CD4-positive, alpha-beta T cell treated with Interleukin-2 at 100 ng/mL for 4 hours (primary cell): ENCODE measurements at regions not wholly inside any gene's neighbourhood (a gene's known extent, or its start where the extent isn't known, plus 50 kb on each side); places are given as distances from the start of the nearest gene placed in this dataset.

Source experiments
- DNase-seq: peaks from one replicate; pipeline ENCODE4 v3.0.0-alpha.2; 2020; ENCODE audit warnings: low spot score

DNA sequence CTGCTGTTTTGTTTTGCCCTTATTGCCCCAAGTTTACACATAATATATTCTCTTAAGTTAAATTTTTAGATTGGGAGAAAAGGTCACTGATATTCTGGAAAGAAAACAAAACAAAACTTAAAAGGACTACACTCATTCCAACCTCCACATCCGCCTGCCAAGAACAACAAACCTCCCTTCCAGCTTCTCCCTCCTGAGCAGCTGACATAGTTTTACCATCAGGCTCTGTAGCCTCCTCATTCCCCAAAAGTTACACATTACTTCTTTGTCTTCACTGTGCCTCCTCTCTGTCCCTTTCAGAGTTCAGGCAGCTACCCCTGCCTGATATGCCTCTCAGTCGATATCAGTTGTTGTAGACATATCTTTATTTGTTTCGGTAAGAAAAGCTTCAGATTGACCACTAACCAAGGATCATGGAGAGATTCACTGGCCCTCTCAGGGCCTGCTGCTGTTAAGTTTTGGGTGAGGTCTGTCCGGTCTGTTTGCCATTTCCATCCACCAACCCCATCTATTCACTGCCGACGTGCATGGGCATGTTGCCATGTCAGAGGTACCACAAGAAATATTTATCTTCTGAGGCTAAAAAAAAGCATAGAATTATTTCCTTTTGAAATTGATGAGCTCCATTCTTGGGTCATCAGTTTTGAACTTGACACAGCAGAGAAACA is 164.1 kb downstream of the GASK1B start:
- no peak for DNase-seq

DNA sequence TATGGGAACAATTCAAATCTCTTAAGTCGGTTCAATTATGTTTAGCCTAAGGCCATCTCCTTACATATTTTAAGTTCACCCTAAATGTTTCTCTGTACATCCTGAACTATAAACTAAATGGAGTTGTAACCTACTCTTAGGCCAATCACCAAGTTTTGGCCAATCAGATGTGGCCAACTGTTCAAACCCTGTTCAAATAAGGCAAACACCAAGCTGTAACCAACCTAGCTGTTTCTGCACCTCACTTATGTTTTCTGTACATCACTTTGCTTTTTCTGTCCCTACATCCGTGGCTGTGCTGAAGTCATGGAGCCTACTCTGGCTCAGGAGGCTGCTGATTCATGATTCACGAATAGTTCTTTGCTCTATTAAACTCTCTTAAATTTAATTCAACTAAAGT is 165.3 kb downstream of the GASK1B start:
- no peak for DNase-seq

DNA sequence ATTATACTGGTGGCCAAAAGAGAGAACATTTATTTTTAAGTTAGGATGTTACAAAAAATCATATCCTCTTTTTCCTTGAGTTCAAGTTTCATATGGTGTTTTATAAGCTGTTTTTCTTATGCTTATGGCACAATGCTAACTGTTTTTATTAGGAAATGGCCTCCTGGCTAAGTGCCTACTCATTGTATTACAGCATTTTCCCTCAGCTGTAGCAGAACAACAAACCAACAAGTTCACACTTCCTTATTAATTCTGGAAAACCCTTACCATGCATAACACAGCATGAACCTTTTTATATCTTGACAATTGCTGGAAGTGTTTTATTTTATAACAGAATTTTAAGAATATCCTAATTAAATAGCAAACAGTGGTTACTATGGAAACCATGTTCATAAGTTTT is 165.8 kb downstream of the GASK1B start:
- DNase-seq: no peak

DNA sequence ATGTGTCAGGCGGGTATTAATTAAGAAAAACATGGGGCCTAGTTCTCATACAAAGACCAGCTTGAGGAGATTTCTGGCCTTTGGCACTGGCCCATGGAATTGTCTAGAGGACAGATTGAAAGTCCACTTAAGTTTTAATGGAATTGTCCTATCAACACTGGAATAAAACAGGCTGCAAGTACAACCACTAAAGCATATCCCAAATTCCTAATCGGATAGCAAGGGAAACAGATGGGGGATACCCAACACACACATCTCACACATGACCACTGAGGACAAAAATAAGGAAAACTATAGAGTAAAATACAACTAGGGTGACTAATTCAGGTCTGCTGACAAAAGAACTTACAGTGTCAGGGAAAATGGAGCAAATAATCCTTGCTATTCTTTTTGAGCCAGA is 167.8 kb downstream of the GASK1B start:
- DNase-seq: no peak

DNA sequence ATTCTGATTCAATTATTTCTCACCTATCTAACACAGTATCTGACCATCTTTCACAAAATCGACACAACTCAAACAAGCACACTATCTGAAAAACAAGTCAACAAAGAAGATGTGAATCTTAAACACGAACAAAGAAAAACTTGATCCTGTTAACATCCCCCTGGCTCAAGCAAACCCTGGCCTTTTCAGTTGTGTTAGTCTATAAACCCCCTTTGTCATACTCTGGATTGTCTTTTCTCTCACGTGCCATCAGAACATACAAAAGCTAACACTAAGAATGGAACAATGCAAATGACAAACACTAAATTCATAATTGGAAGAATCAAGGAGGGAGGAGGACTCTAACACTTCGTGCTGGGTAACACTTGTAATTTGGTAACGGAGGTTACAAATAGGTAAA is 168.7 kb downstream of the GASK1B start:
- no peak for DNase-seq

DNA sequence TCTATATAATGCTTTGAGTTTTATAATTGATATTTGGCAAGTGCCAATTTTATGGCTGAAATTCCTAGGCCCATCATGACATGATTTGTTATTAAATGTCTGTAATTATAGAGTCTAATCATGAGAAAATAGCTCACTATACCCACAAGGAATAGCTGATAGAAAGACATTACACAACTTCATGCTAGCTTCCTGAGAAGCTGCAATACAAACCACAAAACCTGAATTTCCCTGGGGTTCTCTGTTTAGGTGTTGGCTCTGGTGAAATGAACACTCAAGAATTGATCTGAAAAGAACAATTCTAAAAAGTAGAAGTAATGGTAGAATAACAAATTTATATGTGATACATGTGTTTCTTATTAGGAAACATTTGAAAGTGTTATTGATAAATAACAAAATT is 169.6 kb downstream of the GASK1B start:
- no peak for DNase-seq

DNA sequence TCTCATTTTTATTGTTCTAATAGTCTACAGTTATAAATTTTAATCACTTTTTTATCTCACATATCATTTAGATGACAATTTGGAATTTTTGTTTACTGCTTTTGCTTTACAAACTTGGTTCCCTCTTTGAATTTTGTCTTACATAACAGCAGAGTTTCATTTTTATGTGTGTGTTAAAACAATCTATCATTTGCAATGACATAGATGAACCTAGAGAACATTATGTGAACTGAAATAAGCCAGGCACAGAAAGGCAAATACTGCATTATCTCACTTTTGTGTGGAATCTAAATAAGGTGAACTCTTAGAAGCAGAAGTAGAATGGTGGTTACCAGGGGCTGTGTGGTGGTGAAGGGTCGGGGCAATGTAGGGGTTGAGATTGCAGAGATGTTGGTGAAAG is 170.7 kb downstream of the GASK1B start:
- DNase-seq: no peak

DNA sequence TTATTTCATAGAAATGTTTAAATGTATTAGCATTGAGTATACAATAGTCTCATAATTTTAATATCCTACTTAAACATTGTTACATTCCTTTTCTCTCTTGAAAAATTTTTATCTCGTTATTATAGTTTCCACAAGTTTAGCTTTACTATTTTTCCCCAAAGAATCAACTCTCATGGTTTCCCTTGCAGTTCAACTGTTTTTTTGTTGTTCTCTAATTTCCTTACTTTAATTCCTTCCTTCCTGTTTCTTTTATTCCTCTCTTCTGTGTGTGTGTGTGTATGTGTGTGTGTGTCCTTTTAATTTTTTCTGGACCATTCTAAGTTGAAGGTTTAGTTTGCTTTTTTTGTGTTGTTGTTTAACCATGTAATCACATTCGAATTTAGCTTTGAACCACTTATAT is 171.1 kb downstream of the GASK1B start:
- no peak for DNase-seq

DNA sequence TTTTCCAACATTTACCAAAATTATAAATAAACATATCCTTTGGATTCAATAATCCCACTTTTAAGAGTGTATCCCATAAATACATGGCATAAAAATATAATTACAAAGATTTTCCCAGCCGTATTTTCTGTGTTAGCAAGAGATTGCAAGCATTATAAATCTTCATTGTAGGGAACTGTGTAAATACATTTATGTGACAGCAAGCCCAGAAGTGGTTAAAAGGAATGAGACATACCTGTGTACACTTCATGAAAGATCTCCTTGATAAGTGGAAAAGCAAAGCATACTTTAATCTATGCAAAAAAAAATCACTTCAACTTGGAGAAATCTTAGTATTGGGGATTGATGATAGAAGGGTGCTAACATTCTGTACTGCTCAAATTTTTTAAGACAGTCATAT is 173.1 kb downstream of the GASK1B start:
- DNase-seq: no peak

DNA sequence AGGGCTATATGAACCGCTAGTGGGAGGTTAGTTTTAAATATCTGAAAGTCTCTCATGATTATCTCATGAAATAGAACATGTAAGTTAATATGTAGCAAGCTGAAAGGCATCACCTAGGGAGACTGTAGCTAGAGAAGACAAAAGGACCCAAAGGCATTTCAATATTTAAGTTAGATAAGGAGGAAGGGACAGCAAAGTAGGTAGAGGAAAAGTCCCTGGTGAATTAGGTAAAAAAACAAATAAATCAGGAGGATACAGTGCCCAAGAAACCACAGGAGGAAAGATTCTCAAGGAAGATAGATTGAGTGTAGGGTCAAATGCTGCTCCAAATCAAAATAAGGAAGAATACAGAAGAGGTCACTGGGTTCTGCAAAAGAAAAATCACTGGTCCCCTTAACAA is 175.5 kb downstream of the GASK1B start:
- no peak for DNase-seq

DNA sequence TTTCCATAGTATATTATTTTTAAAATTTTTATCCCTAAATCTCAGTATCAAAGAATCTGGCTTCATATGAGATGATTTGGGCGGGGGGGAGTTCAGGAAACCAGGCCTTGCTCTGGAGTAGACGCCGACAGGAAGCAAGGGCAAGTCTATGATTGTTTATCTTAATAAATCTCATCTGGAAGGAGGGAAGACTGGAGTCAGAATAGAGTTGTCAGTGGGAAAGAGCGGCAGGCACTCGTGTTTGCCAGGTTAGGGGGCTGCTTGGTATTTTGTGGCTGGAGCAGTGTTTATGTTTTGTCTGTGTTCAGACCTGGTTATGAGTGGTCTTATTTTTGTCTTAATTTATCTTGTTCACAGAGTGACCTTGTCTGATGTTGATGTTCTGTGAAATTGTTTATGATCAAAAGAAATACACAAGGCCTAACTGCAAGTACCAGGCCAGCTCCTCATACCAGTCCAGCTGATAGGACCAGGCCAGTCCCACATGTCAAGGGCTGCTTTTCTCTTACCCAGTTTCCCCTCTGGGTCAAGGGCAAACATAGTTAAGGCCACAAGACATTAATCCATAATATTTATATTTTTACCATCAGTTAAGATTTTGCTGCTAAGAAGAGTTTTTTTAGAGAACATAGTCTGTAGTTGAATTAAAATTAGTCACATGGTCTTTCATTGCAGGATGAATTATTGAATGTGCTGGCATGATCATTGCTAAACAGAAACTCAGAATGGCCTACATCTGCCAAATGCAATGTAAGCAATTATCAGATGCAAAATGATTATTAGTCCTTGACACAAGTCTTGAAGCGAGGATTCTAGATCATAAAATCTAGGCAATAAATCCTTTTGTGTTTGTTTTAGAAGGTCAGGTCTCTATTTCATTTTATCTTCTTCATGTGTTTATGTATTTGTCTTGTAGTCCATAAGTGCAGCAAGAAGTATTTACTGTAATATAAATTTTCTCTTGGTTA is 176.5 kb downstream of the GASK1B start:
- no peak for DNase-seq

DNA sequence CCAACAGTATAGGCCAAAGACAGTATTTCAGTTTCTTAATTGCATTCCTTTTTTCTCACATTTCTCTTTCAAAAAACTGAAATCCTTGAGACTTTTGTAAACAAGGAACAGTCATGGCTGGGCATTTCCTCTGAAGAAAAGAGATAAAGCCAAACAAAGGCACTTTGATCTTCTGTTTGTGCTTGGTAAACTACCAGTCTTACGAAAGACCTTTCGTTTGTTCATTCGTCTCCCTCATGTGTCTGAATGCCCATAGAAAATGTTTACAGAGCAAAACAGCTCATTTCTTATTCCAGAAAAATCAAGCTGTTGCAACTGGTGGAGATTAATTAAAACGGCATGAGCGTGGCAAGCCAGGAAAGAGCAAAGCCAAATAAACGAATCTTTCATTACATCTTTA is 178.0 kb downstream of the GASK1B start:
- DNase-seq: no peak

DNA sequence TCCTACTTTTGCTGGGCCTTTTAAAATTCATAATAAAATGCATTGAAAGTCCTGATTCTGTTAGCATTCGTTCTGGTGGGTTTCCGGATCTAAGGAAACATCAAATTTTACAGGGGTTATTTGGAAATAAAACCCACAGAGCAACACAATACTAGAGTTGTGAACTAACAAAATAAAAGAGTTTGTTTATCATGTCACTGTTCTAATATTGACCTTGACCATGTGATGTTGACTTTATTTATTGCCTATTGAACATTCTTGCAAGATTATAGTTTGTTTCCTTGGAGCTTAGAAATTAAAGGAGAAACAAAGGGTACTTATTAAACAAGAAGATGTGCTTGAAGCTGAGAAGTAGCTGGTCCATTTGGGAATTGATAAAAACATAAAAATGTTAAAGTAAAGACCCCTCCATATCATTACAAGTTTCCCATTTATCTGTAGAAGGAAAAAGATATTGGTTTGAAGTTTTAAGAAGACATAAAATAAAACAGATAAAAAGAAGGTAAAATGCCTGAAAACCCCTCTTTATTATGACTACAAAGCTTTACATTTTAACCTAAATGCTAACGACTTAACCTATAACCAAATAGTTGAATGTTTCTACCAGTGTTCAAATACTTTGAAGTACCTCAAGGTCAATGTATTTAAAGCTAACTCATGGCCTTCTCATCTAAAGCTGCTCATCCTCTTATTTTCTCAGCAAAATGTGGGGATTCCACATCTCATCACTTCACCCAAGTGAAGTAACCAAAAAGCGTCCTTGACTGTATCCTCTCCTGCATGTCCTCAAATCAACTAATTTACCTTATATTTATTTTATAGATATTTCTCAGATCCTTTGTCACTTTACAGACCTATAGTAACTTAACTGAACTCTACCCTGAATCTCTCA is 179.6 kb downstream of the GASK1B start:
- DNase-seq: no peak

DNA sequence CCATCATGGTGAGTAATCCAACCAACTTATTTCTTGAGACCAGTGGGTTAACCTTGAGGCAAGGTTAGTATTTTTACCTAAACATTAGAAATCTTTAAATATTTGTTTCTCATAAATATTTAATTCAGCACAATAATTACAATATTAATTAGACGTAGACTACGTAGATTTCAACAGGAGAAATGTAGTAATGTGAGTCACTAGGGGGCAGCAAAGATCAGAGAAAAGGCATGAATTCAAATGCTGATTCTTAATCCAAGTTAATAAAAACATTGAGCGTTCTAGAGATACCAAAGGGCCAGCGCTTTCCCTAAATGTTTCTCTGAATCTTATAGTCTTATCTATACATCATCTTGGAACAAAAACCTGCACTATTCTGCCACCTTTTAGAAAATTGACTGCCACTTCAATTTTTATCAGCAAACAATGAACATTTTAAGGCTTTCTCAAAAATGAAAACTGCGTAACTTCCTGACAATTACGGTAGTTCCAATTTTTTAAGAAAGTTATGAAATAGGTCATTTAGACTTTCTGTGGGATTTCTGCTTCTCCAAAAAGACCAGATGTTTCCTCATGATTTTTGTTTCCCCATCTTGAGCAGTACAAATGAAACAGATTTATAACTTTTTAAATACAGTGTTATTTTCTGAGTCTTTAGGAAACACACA is 180.7 kb downstream of the GASK1B start:
- DNase-seq: peak; percentile 53

DNA sequence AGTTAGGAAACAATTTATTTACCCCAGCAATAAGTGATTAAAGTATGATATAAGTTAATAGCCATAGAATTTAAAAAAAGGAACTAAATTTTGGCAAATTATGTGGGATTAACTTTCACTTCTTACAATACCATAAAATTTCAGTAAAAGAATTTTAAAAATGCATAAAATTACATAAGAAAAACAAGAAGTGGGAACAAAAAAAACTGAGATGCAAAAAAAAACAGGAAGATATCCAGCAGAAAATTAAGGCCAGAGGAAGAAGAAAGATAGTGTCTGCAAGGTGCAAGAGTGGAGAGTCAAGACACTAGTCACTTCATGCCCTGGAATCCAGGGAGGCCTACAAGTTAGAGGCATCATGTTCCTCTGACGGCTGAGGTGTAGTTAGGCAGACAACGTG is 184.2 kb downstream of the GASK1B start:
- no peak for DNase-seq

DNA sequence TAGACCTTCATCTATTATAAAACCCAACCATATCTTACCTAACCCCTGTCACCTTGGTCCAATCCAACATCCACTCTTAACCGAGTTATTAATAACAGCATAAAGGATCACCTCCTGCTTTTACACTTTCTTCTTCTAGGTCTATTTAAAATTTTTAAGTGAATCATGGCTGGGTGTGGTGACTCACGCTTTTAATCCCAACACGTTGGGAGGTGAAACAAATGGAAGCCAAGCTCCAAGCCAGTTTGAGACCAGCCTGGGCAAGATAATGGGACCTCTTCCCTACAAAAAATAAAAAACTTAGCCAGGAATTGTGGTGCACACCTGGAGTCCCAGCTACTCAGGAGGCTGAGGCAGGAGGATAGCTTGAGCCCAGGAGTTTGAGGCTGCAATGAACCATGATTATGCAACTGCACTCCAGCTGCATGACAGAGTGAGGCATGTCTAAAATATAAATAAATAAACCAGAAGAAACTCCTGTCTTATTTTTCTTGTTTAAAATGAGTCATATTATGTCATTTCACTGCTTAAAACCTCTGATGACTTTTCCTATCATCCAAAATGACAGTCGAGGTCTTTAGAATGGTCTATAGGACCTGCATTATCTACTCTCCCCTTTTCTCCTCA is 188.4 kb downstream of the GASK1B start:
- no peak for DNase-seq

DNA sequence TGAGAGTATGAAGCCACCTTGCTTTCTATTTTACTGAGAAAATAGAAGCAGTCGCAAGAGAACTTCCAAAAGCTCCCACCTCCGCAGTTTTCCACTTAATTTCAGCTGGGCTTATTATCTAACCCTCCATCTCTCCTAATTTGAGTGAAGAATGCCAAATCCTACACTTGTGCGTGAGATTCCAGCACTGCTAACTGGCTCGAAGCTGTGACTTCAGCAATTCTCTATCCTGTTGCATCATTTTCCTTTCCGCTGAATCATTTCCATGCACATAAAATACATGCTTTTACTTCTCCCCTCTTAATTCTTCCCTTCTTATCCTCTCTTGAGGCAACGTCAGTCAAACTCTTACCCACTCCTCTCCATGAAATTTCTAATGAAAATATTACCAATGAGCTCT is 189.5 kb downstream of the GASK1B start:
- no peak for DNase-seq

DNA sequence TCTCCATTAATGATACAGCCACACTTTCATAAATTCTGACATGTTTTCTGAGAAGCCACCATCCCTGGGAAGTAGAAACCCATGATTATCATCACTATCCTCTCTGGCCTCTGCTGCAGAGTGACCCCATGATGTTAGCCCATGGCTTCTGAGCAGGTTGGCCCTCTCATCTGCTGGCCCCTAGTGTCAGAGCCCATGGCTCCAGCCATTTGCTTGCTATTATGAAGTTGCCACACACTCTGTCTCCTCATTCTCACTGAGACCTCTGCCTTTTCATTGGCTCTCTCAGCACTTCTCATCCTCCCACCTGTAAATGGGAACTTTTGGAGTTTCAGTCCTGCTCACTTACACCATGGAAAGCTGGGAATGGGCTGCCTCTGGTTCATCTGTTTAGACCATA is 192.7 kb downstream of the GASK1B start:
- no peak for DNase-seq

DNA sequence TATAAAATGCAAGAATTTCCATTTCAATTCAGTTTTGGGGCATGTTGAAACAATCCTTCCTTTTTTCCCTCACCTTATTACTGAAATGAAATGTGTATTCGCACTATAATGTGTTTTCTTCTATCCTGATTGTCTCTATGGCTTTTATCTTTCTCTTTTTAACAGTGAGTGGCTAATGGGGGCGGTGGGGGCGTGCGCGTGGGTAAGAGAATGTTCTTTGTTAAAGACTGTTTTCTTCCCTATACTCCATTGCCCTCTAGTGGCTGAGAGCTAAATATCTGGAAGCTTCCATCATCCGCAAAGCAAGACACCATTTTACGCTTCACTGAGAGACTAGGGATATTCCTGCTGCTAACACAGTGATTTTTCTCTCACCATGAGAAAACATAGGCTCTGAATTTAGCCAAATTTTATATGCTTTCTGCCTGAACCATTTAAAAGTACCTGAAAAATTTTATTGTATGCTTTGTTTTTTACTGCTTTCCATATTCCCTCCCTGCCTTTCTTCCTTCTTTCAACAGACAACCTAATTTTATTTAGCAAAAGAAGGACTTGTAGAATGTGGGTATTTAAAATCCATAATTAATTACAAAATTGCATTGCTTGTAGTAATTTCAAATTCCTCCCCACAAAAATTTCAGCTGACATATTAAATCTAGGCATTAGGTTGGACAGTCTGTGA is 194.0 kb downstream of the GASK1B start:
- DNase-seq: peak; percentile 29

DNA sequence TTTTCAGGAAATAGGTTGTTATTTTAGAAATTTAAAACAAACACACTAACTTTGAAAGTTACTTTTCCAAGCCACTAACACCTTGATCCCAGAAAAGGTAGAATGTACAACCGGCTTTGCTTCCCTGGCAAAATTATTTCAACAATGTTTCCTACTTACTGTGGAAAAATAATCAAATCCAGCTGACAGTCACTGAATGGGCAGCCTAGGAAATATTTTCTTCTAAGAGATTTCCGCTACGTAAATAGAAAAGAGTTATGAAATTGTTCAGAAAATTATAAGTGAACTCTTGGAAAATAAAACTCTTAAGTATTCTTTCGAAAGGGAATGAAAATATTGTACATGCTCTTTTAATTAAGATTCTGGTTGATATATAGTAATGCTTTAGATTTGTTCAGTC is 195.7 kb downstream of the GASK1B start:
- no peak for DNase-seq

DNA sequence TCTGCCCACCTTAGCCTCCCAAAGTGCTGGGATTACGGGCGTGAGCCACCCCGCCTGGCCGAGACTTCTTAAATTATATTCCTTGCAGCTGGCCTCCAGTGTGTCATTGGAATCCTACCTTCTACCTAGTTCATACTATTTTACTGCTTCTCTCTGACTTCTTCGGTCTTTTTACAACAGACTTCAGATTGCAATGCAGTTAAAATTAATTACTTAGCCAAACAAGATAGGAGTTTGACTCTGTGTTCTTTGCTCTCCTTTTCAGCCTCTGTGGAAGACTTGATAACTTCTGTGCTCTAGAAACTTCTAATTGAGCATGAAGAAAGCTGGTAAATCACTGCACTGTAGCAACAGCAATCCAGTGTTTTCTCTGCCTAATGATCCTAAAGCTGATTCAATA is 199.5 kb downstream of the GASK1B start:
- no peak for DNase-seq
